ENCODE measurements at regions not wholly inside any gene's neighbourhood (a gene's known extent, or its start where the extent isn't known, plus 50 kb on each side); places are given as distances from the start of the nearest gene placed in this dataset.
"Not testable (repeated sequence)": the region's sequence is repeated elsewhere in the genome, so short reads cannot be mapped to it uniquely, and the experiment has no call there.

- no peak for DNase-seq (ENCODE audit: low read depth)
- TF ChIP-seq CTCF (IDR thresholded peaks at IDR 0.05; ENCODE audit: insufficient read depth, low read depth, low read length): no peak
- H3K4me3 ChIP-seq (ENCODE audit: low read depth, low read length): no peak overlapping the region
These were observed 75.6 kb upstream of the LYZL2 start for GRCh38 chr10:30705101-30705624.

- not testable (repeated sequence) for DNase-seq (ENCODE audit: low read depth)
These were observed 75.1 kb upstream of the LYZL2 start for GRCh38 chr10:30704601-30705100.

GRCh38 chr10:30704026-30704600 lies 74.6 kb upstream of the LYZL2 start:
- TF ChIP-seq CTCF (IDR thresholded peaks at IDR 0.05; ENCODE audit: insufficient read depth, low read depth, low read length): no peak
- no peak overlapping the region for H3K4me3 ChIP-seq (ENCODE audit: low read depth, low read length)
- DNase-seq (ENCODE audit: low read depth): no peak

More at GRCh38 chr10:30704601-30705100, 75.1 kb upstream of the LYZL2 start:
- not testable (repeated sequence) for H3K4me3 ChIP-seq (ENCODE audit: low read depth, low read length)

- H3K4me3 ChIP-seq (ENCODE audit: low read depth, low read length); DNase-seq (ENCODE audit: low read depth): not testable (repeated sequence)
These were observed 73.9 kb upstream of the LYZL2 start for GRCh38 chr10:30703446-30703845.

- DNase-seq (ENCODE audit: low read depth): no peak
- no peak overlapping the region for H3K4me3 ChIP-seq (ENCODE audit: low read depth, low read length)
- TF ChIP-seq CTCF (IDR thresholded peaks at IDR 0.05; ENCODE audit: insufficient read depth, low read depth, low read length): no peak
These were observed 73.3 kb upstream of the LYZL2 start for GRCh38 chr10:30702860-30703259.

- H3K4me3 ChIP-seq (ENCODE audit: low read depth, low read length): no peak overlapping the region
- DNase-seq (ENCODE audit: low read depth): peak; percentile 82
- no peak for TF ChIP-seq CTCF (IDR thresholded peaks at IDR 0.05; ENCODE audit: insufficient read depth, low read depth, low read length)
These were observed 72.1 kb upstream of the LYZL2 start for GRCh38 chr10:30701451-30702173.

- TF ChIP-seq CTCF (IDR thresholded peaks at IDR 0.05; ENCODE audit: insufficient read depth, low read depth, low read length): no peak
- no peak for DNase-seq (ENCODE audit: low read depth)
- H3K4me3 ChIP-seq (ENCODE audit: low read depth, low read length): no peak overlapping the region
These were observed 68.3 kb upstream of the LYZL2 start for GRCh38 chr10:30697806-30698205.

- DNase-seq (ENCODE audit: low read depth); H3K4me3 ChIP-seq (ENCODE audit: low read depth, low read length): not testable (repeated sequence)
These were observed 67.7 kb upstream of the LYZL2 start for GRCh38 chr10:30697221-30697620.

GRCh38 chr10:30696416-30697185 lies 67.0 kb upstream of the LYZL2 start:
- DNase-seq (ENCODE audit: low read depth); H3K4me3 ChIP-seq (ENCODE audit: low read depth, low read length): not testable (repeated sequence)

GRCh38 chr10:30695481-30696236 lies 66.1 kb upstream of the LYZL2 start:
- H3K4me3 ChIP-seq (ENCODE audit: low read depth, low read length): not testable (repeated sequence)

More at GRCh38 chr10:30695481-30696236, 66.1 kb upstream of the LYZL2 start:
- DNase-seq (ENCODE audit: low read depth): peak; percentile 10

Data from fibroblast of villous mesenchyme (primary cell).